GM21447 (cell line): ENCODE measurements at regions not wholly inside any gene's neighbourhood (a gene's known extent, or its start where the extent isn't known, plus 50 kb on each side); places are given as distances from the start of the nearest gene placed in this dataset.
"Not testable (repeated sequence)": the region's sequence is repeated elsewhere in the genome, so short reads cannot be mapped to it uniquely, and the experiment has no call there.

ENCODE experiments used
- ATAC-seq: cut with Tn5 transposase; IDR thresholded peaks from one replicate; pipeline ENCODE4 v1.9.1; 2021; ENCODE audit not compliant: unreplicated experiment

DNA sequence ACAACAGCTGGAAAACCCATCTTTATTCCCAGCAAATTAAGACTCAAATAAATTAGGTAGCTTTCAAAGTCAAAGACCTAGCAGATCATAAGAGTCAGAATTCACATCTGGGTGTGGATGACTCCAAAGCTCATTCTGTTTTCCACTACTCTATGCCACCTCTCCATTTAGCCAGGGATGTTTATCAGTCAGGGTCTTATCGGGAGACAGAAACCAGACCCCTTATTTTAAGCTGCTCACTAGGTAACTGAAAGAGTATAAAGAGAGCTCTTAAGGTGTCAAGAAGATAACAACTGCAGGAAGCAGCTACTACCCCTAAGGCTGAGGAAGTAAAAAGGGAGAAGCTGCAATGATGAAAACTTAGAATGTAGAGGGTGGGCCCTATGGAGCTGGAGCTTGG lies 333.7 kb upstream of the KLF3 start:
- no peak for ATAC-seq

DNA sequence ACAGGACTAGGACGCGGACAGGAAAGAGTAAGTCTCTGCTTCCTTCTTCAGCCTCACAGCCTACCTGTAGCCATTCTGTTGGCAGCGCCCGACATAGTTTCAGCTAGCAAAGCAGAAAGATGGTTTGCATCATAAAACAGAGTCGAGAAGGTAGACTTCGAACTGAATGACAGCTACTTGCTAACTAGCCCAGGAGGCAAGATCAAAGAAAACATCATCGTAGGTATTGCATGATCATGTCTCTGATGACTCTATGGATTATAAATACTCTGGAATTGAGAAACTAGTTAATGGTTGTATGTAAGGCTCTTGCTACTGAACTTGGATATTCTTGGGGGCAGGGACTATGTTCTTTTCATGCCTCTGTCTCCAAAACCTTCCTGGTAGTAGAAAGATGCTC lies 333.1 kb upstream of the KLF3 start:
- no peak for ATAC-seq

DNA sequence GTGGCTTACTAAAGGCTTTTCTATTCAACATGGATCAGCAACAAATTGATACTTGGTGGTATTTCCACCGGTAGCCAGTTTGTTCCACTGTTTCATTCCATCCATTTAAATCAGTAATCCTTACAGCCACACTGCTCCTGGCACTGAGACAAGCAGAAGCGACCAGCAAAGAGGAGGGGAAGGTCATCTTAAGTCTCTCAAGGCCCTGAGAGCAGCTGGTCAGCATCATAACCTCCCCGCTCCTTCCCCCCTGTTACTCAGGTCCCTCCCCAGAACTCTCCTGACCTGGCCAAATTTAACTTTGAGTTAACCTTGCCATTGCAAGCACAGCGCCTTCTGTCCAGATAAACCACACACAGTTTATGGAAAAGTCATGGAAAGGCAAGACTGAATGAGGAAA lies 331.3 kb upstream of the KLF3 start:
- no peak for ATAC-seq

GRCh38 chr4:38333219-38333618 lies 330.8 kb upstream of the KLF3 start:
- no peak for ATAC-seq

- ATAC-seq = no peak
These were observed 329.2 kb upstream of the KLF3 start for GRCh38 chr4:38334791-38335190.

DNA sequence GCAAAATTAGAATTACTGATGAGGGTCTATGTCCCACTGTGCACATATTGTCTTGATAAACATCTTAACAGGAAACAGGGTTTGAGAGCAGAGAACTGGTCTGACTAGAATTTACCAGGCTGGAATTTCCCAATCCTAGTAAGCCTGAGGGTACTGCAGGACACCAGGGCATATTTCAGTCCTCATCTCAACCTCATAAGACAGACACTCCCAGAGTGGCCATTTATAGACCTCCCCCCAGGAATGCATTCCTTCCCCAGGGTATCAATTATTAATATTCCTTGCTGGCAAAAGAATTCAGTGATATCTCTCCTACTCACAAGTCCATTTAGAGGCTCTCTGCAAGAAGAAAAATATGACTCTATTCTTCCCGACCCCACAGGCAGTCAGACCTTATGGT lies 325.1 kb upstream of the KLF3 start:
- ATAC-seq = not testable (repeated sequence)

DNA sequence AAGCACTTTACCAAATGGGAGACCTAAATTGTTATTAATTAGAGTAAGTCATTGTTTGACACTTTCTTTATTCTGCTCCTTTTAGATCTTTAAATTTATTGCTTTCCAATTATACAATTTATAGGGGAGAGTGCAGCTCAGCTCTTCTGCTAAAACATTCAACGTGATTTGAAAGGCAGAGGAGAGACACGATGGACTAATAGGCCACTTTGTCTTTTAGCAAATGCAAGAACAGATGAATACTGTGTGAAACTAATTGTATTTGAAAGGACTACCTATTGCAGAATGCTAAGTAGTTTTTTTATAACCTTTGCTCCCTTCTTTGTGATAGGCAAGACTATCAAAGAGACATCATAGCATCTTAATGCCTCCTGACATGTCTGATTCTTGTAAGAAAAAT lies 320.4 kb upstream of the KLF3 start:
- no peak for ATAC-seq

DNA sequence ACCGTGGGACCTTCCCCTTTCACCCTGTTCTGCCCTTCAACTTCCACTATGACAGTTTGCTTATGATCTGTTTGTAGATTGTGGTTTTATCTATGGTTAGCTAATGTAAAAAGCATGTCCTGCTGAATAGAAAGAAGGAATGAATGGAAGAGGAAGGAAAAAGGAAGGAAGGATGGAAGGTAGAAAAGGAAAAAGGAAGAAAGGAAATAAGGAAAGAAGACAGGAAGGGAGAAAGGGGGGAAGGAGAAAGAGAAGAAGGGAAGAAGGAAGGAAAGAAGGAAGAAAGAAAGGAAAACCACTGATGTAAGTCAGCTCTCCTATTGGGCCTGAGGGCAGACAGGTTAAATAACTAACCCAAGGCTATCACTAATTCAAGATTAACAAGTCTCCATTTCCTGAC lies 319.1 kb upstream of the KLF3 start:
- no peak for ATAC-seq

- no peak for ATAC-seq
These were observed 316.7 kb upstream of the KLF3 start for GRCh38 chr4:38347251-38347650.

GRCh38 chr4:38354421-38354820 lies 309.6 kb upstream of the KLF3 start:
- ATAC-seq = no peak

DNA sequence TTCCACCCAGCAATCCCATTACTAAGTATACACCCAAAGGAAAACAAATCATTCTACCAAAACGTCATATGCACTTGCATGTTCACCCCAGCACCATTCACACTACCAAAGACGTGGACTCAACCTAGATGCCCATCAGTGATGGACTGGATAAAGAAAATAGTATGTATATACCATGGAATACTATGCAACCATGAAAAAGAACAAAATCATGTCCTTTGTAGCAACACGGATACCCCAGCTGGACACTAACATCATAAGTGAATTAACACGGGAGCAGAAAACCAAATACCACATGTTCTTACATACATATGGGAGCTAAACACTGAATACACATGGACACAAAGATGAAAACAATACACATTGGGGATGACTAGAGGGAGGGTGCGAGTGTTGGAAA lies 309.1 kb upstream of the KLF3 start:
- ATAC-seq = no peak

DNA sequence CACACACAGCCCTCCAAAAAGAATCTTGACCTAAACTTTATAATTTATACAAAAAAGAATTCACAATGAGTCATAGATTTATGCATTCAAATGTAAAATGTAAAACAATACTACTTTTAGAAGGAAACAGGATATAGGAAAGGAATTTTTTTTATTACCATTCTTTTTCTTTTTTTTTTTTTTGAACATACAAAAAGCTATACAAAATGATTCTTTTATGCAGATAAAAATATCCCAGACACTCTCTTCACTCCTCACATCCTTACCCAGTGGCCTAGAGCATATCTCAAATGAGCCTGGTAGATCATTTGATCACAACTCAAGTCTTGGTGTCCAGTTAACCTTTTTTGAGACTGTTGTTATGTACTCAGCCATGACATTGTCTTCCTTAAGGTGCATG lies 307.3 kb upstream of the KLF3 start:
- ATAC-seq = no peak

- ATAC-seq = no peak
These were observed 306.5 kb upstream of the KLF3 start for GRCh38 chr4:38357546-38357945.

DNA sequence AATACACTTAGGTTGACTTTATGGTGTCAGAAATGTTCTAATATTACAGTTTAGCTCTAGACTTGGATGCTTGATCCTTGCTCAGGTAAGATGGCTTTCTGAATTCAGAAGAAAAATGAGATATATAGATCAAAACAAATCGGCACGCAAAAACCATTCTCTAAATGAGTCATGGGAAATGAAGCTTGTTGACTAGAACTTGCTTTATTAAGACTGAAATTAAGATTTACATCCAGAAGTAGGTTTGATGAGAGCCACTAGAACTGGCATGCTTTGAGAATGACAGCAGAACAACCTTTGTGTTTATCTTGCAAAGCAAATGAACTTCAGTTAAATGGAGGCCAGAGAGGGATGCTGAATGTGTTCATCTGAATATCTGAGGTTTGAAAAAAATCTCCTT lies 304.9 kb upstream of the KLF3 start:
- no peak for ATAC-seq

DNA sequence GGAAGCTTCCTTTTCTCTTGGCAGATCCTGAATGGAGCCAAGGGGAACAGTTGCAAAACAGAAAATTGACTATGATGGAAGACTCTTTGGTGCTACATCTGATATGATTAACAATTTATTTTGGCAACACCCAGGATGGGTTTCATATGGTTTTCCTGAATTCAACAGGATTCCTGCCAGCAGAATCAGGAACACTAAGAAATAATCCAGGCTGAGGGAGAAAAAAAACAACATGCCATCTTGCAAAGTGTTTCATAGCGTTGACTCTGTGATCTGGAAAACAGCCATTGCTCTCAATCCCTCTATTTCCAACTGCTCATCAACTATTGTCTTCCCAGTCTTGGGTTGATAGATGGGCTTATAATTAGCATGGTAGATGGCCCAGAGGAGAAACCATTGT lies 303.8 kb upstream of the KLF3 start:
- no peak for ATAC-seq

GRCh38 chr4:38364383-38364963 lies 299.5 kb upstream of the KLF3 start:
- ATAC-seq = no peak

DNA sequence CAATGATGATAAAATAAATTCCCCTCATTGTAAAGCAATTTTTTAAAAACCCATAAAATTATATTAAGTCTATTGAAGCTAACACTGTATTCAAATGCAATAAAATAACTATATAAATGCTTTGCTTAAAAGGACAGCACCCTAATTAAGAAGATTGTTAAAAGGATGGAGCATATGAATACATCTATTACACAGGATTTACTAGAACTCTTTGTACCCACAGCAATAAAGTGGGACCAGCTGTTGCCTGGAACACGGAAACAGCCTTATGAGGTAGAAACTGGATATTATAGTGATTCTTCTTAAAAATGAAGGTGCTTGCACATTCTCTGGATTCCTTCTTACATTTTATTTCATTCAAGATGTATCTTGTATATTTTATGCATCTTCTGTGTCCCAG lies 298.7 kb upstream of the KLF3 start:
- ATAC-seq = no peak

- no peak for ATAC-seq
These were observed 298.2 kb upstream of the KLF3 start for GRCh38 chr4:38365748-38366310.

- no peak for ATAC-seq
These were observed 297.5 kb upstream of the KLF3 start for GRCh38 chr4:38366456-38366855.

- no peak for ATAC-seq
These were observed 297.0 kb upstream of the KLF3 start for GRCh38 chr4:38366997-38367396.

DNA sequence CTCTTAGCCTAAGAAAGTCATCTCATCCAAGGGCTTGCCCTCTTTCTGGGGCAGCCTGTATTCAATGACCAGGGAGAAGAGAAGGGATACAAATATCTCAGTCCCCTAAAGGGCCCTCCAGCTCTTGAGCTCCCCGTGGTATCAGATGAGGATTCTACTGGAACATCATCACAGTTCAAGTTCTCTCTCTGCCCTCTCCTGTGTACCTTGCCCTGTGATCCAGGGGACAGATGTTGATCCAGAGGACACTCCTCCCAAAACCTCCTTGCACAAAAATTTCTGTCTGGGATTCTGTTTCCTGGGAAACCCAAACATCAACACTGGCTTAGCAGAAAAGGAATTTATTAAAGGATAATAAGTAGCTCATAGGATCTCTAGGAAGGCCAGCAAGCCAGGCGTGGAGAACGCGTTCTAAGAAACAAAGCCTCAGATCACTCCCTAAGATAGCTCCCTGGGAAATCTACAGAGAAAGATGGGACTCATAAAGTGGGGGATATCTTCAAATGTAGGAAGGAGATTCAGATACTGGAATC lies 296.3 kb upstream of the KLF3 start:
- no peak for ATAC-seq

DNA sequence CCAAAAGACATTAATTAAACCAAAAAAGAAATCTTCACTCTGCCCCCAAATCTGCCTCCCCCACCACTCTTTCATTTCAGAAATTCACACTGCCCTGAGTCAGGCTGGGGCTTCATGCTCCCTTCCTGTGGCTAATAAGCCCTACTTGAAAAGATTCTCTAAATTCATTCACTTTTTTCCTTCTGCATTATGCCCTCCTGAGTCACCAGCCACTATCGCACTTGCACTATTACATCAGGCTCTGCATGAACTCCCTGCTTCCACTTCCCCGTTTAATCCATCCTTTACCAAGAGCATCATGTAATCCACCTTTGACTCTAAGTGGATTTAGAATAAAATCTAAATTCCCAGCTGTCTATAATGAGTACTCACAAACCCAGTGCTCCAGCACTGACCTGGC lies 295.4 kb upstream of the KLF3 start:
- no peak for ATAC-seq

DNA sequence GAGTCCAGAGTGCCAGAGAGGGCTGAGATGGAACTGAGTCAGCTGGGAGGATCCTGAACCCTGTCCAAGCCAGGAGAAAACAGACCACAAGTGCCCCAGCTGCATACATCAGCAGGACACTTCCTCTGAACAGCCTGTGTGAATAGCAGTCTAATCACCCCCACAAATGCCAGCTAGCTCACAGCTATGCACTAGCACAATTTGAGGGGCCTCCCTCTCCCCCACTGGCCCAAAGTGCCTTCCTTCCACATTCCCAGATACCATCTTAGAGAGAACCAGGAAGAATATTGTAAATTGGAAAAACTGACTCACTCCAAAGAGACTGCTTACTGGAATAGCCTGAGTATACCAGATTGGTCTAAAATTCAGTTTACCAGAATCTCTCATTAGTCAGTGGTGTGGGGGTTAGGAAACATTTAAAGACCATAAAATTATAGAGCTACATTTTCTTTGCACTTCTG lies 292.6 kb upstream of the KLF3 start:
- no peak for ATAC-seq
